ENCODE measurements at regions not wholly inside any gene's neighbourhood (a gene's known extent, or its start where the extent isn't known, plus 50 kb on each side); places are given as distances from the start of the nearest gene placed in this dataset.

DNA sequence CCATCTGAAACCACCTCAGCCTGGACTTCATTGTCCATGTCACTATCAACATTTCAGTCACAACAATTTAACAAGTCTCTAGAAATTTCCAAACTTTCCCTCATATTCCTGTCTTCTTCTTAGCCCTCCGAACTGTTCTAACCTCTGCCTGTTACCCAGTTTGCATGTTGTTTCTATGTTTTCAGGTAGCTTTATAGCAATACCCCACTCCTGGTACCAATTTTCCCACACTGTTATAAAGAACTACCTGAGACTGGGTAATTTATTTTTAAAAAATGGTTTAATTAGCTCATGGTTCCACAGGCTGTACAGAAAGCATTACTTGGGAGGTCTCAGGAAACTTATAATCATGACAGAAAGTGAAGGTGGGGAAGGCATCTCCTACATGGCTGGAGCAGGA is 679.2 kb upstream of the FRG1 start:
- Histone ChIP-seq H3K9me3 (ENCODE audit: control insufficient read depth, low read length) (no peaks in the 10 kb centered on the region), H3K36me3 (ENCODE audit: control insufficient read depth, insufficient read depth, low read length) (no peaks in the 10 kb centered on the region), H3K4me3 (ENCODE audit: extremely low read depth, insufficient read depth, low read length, poor library complexity, severe bottlenecking) (no peak overlapping the region), H3K4me1 (ENCODE audit: control insufficient read depth, insufficient read depth, low read length, poor library complexity, severe bottlenecking) (no peaks in the 10 kb centered on the region), H3K27ac (ENCODE audit: low read depth, low read length, severe bottlenecking) (no peak overlapping the region)
- 80 to 100% methylated on average over 1 of the region's 1 CpG for WGBS, 2 experiments (ENCODE audit: insufficient coverage in 2 of 2)

DNA sequence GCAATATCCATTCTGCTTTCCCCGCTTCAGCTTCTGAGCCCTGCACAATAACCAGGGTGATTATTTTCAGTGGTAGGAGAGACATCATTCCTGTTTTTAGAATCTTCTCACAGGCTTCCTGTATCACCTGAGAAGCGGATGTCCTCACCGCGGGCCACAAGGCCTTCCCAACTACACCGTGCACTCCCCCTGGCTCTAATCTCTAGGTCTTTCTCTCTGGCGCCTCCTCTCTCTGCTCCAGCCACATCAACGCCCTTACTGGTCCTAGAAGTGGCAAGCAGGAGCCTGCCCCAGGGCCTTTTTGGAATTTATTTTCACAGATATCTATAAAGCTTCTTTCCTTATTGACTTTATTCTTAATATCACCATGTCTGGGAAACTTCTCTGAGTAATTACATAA is 675.2 kb upstream of the FRG1 start:
- Histone ChIP-seq H3K4me3 (ENCODE audit: extremely low read depth, insufficient read depth, low read length, poor library complexity, severe bottlenecking) (no peak overlapping the region), H3K9me3 (ENCODE audit: control insufficient read depth, low read length) (no peaks in the 10 kb centered on the region), H3K36me3 (ENCODE audit: control insufficient read depth, insufficient read depth, low read length) (no peaks in the 10 kb centered on the region), H3K27ac (ENCODE audit: low read depth, low read length, severe bottlenecking) (no peak overlapping the region), H3K4me1 (ENCODE audit: control insufficient read depth, insufficient read depth, low read length, poor library complexity, severe bottlenecking) (no peaks in the 10 kb centered on the region)
- 75 to 93% methylated on average over 5 to 6 of the region's 7 CpGs for WGBS, 2 experiments (ENCODE audit: insufficient coverage in 2 of 2)

DNA sequence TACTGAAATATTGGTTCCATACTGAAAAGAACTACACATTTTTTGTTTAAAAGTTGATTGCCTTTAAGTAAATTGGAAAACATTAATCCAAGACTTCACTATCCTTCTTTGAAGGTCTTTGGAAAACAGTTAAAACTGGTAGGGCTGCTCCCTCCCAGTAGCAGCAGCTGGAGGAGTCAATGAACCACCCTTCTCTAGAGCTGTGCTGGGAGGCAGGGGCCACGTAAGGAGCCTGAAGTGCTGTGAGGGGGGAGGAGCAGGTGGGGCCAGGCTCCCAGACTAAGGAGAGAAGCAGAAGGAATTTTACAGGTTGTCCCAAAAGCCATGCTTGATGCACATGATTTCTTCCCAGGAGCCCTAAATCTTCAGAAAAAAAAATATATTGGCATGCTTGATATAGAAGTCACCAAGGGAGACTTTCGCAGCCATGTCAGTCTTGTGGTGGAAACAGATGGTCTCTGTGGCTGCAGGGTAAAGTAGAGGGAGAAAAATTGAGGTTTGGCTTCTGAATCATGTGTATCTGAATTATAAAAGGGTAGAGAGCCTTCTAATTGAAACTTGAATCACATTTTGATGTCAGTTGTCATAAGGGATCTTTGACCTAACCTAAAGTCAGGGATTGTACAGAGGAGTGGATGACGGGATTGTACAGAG is 673.2 kb upstream of the FRG1 start:
- Histone ChIP-seq H3K9me3 (ENCODE audit: control insufficient read depth, low read length) (no peaks in the 10 kb centered on the region), H3K36me3 (ENCODE audit: control insufficient read depth, insufficient read depth, low read length) (no peaks in the 10 kb centered on the region), H3K4me1 (ENCODE audit: control insufficient read depth, insufficient read depth, low read length, poor library complexity, severe bottlenecking) (no peaks in the 10 kb centered on the region), H3K27ac (ENCODE audit: low read depth, low read length, severe bottlenecking) (no peak overlapping the region), H3K4me3 (ENCODE audit: extremely low read depth, insufficient read depth, low read length, poor library complexity, severe bottlenecking) (no peak overlapping the region)
- 95 to 100% methylated on average over 2 of the region's 3 CpGs for whole genome bisulfite sequencing, 2 experiments (ENCODE audit: insufficient coverage in 2 of 2)

DNA sequence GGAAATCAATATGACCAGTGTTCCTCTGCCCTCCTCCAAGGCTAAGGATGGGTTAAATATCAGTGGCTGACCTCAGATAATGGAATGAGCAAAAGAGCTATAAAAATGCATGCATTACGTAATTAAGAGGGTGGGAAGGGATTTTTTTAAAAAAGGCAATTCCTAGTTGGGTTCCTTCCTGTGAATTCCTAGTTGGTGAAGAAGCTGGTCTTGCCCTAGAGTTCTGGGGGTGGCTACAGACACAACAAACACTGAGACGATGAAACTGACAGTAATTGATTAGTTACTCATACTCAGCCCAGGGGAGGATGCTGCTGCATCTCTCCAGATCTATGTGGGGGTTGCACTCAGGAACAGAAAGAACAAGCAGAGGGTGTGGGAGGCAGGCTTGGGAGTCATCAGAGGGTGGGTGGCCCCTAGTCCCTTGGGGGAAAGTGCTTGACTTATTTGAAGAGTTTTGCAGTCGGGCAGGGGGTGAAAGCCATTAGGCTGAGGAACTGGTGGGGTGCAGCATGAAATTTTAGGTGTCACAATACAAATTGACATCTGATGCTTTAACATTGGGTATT is 662.0 kb upstream of the FRG1 start:
- no peak overlapping the region for H3K4me3 ChIP-seq (ENCODE audit: extremely low read depth, insufficient read depth, low read length, poor library complexity, severe bottlenecking)
- WGBS, 2 experiments (ENCODE audit: insufficient coverage in 2 of 2), result 83 to 100% methylated on average over 1 of the region's 3 CpGs
- peaks cover 4% of the 10 kb centered on the region for H3K9me3 ChIP-seq (ENCODE audit: control insufficient read depth, low read length)
- no peak overlapping the region for H3K27ac ChIP-seq (ENCODE audit: low read depth, low read length, severe bottlenecking)
- H3K36me3 ChIP-seq (ENCODE audit: control insufficient read depth, insufficient read depth, low read length), result no peaks in the 10 kb centered on the region
- no peaks in the 10 kb centered on the region for H3K4me1 ChIP-seq (ENCODE audit: control insufficient read depth, insufficient read depth, low read length, poor library complexity, severe bottlenecking)

DNA sequence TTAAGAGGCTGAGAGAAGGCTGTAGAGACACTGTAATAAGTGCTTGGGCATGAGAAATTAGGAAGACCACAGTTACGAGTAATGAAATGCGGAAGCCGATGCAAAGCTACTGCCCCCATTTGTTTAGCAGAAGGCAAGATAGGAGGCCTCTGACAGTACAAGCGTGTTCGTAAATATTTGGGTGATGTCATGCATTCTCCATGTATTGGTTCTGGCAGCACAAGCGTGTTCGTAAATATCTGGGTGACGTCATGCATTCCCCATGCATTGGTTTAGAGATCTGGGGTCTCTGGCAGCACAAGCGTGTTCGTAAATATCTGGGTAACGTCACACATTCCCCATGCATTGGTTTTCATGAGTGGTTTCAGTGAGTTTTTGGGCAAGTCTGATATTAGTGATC is 661.5 kb upstream of the FRG1 start:
- Histone ChIP-seq H3K9me3 (ENCODE audit: control insufficient read depth, low read length) (peaks cover 4% of the 10 kb centered on the region), H3K27ac (ENCODE audit: low read depth, low read length, severe bottlenecking) (peak overlapping the region; percentile 45), H3K36me3 (ENCODE audit: control insufficient read depth, insufficient read depth, low read length) (no peaks in the 10 kb centered on the region), H3K4me3 (ENCODE audit: extremely low read depth, insufficient read depth, low read length, poor library complexity, severe bottlenecking) (no peak overlapping the region), H3K4me1 (ENCODE audit: control insufficient read depth, insufficient read depth, low read length, poor library complexity, severe bottlenecking) (no peaks in the 10 kb centered on the region)
- WGBS, 2 experiments (ENCODE audit: insufficient coverage in 2 of 2), result 89 to 96% methylated on average over 9 to 11 of the region's 11 CpGs

- H3K4me3 ChIP-seq (ENCODE audit: extremely low read depth, insufficient read depth, low read length, poor library complexity, severe bottlenecking), result no peak overlapping the region
- H3K4me1 ChIP-seq (ENCODE audit: control insufficient read depth, insufficient read depth, low read length, poor library complexity, severe bottlenecking), result no peaks in the 10 kb centered on the region
- no peak overlapping the region for H3K27ac ChIP-seq (ENCODE audit: low read depth, low read length, severe bottlenecking)
- no peaks in the 10 kb centered on the region for H3K9me3 ChIP-seq (ENCODE audit: control insufficient read depth, low read length)
- H3K36me3 ChIP-seq (ENCODE audit: control insufficient read depth, insufficient read depth, low read length), result no peaks in the 10 kb centered on the region
- WGBS, 2 experiments (ENCODE audit: insufficient coverage in 2 of 2), result 74 to 83% methylated on average over 7 to 8 of the region's 8 CpGs
These were observed 655.3 kb upstream of the FRG1 start for GRCh38 chr4:189285377-189285776.

DNA sequence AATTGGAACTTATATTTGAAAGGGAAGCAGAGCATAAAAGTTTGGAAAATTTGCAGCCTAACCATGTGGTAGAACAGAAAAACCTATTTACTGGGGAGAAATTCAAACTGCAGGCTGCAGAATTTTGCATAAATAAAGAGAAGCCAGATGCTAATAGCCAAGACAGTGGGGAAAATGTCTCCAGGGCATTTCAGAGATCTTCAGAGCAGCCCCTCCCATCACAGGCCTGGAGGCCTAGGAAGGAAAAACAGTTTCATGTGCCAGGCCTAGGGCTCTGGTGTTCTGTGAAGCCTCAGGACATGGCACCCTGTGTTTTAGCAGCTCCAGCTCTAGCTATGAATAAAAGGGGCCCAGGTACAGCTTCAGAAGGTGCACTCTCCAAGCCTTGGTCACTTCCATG is 648.7 kb upstream of the FRG1 start:
- H3K27ac ChIP-seq (ENCODE audit: low read depth, low read length, severe bottlenecking), result no peak overlapping the region
- no peaks in the 10 kb centered on the region for H3K9me3 ChIP-seq (ENCODE audit: control insufficient read depth, low read length)
- no peak overlapping the region for H3K4me3 ChIP-seq (ENCODE audit: extremely low read depth, insufficient read depth, low read length, poor library complexity, severe bottlenecking)
- no peaks in the 10 kb centered on the region for H3K4me1 ChIP-seq (ENCODE audit: control insufficient read depth, insufficient read depth, low read length, poor library complexity, severe bottlenecking)
- no peaks in the 10 kb centered on the region for H3K36me3 ChIP-seq (ENCODE audit: control insufficient read depth, insufficient read depth, low read length)

DNA sequence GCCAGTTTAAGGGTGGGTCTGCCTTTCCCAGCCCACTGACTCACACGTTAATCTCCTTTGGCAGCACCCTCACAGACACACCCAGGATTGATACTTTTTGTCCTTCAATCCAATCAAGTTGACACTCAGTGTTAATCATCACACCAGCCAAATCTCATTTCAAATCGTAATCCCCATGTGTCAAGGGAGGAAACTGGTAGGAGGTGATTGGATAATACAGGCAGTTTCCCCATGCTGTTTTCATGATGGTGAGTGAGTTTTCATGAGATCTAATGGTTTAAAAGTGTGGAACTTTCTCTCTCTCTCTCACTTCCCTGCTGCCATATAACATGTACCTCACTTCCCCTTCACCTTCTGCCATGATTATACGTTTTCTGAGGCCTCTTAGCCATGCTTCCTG is 647.2 kb upstream of the FRG1 start:
- 78% methylated on average over 1 of the region's 3 CpGs; no CpG with 5 or more reads in 1 of the 2 experiments for WGBS, 2 experiments (ENCODE audit: insufficient coverage in 2 of 2)
- no peak overlapping the region for H3K27ac ChIP-seq (ENCODE audit: low read depth, low read length, severe bottlenecking)
- H3K9me3 ChIP-seq (ENCODE audit: control insufficient read depth, low read length), result no peaks in the 10 kb centered on the region
- H3K4me3 ChIP-seq (ENCODE audit: extremely low read depth, insufficient read depth, low read length, poor library complexity, severe bottlenecking), result no peak overlapping the region
- no peaks in the 10 kb centered on the region for H3K4me1 ChIP-seq (ENCODE audit: control insufficient read depth, insufficient read depth, low read length, poor library complexity, severe bottlenecking)
- H3K36me3 ChIP-seq (ENCODE audit: control insufficient read depth, insufficient read depth, low read length), result no peaks in the 10 kb centered on the region

DNA sequence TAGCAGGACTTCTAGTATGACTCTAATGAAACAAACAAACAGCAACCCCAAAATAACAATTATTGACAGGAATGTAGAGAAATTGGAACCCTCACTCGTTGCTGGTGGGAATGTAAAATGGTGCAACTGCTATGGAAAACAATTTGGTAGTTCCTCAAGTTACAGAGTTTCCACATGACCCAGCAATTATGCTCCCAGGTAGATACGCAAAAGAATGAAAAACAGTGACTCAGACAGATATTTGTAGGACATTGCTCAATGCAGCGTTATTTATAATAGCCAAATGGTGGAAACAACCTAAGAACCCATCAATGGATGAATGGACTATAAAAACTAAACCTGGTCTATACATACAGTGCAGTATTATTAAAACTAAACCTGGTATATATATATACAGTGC is 646.1 kb upstream of the FRG1 start:
- Histone ChIP-seq H3K4me1 (ENCODE audit: control insufficient read depth, insufficient read depth, low read length, poor library complexity, severe bottlenecking) (no peaks in the 10 kb centered on the region), H3K27ac (ENCODE audit: low read depth, low read length, severe bottlenecking) (no peak overlapping the region), H3K9me3 (ENCODE audit: control insufficient read depth, low read length) (no peaks in the 10 kb centered on the region), H3K4me3 (ENCODE audit: extremely low read depth, insufficient read depth, low read length, poor library complexity, severe bottlenecking) (no peak overlapping the region), H3K36me3 (ENCODE audit: control insufficient read depth, insufficient read depth, low read length) (no peaks in the 10 kb centered on the region)
- WGBS, 2 experiments (ENCODE audit: insufficient coverage in 2 of 2), result 100% methylated on average over 1 of the region's 3 CpGs; no CpG with 5 or more reads in 1 of the 2 experiments

- Histone ChIP-seq H3K9me3 (ENCODE audit: control insufficient read depth, low read length) (no peaks in the 10 kb centered on the region), H3K27ac (ENCODE audit: low read depth, low read length, severe bottlenecking) (no peak overlapping the region), H3K4me1 (ENCODE audit: control insufficient read depth, insufficient read depth, low read length, poor library complexity, severe bottlenecking) (no peaks in the 10 kb centered on the region), H3K36me3 (ENCODE audit: control insufficient read depth, insufficient read depth, low read length) (no peaks in the 10 kb centered on the region), H3K4me3 (ENCODE audit: extremely low read depth, insufficient read depth, low read length, poor library complexity, severe bottlenecking) (no peak overlapping the region)
- WGBS, 2 experiments (ENCODE audit: insufficient coverage in 2 of 2), result 58 to 68% methylated on average over 3 to 5 of the region's 5 CpGs
These were observed 641.0 kb upstream of the FRG1 start for GRCh38 chr4:189299706-189300105.

- Histone ChIP-seq H3K36me3 (ENCODE audit: control insufficient read depth, insufficient read depth, low read length) (no peaks in the 10 kb centered on the region), H3K9me3 (ENCODE audit: control insufficient read depth, low read length) (no peaks in the 10 kb centered on the region), H3K27ac (ENCODE audit: low read depth, low read length, severe bottlenecking) (no peak overlapping the region), H3K4me3 (ENCODE audit: extremely low read depth, insufficient read depth, low read length, poor library complexity, severe bottlenecking) (no peak overlapping the region), H3K4me1 (ENCODE audit: control insufficient read depth, insufficient read depth, low read length, poor library complexity, severe bottlenecking) (no peaks in the 10 kb centered on the region)
- WGBS, 2 experiments (ENCODE audit: insufficient coverage in 2 of 2), result 93 to 94% methylated on average over 3 to 8 of the region's 9 CpGs
These were observed 639.0 kb upstream of the FRG1 start for GRCh38 chr4:189301692-189302091.
